CD14-positive monocyte (primary cell): ENCODE measurements at regions not wholly inside any gene's neighbourhood (a gene's known extent, or its start where the extent isn't known, plus 50 kb on each side); places are given as distances from the start of the nearest gene placed in this dataset.

Experiments
- DNase-seq, 3 donors: peaks; one replicate each; pipeline ENCODE4 v3.0.0-alpha.2; 2011 to 2022
- H2AFZ ChIP-seq: 2 replicates; pipeline ENCODE4 v1.6.0; 2012; ENCODE audit warnings: mild to moderate bottlenecking, low read depth, low read length, inconsistent platforms; ENCODE audit not compliant: insufficient read depth, poor library complexity, severe bottlenecking
- H3K27ac ChIP-seq, 2 donors: 1 replicate in 1 of 2; 2 replicates in 1 of 2; pipeline ENCODE4 v1.5.1; 2012 to 2013; ENCODE audit warnings: low read length in 2 of 2, control low read depth in 1 of 2, inconsistent platforms in 1 of 2, low read depth in 1 of 2, mild to moderate bottlenecking in 1 of 2
- H3K27me3 ChIP-seq, 2 donors: one replicate each; pipeline versions ENCODE4 v1.6.0 to v1.6.1; 2011 to 2013; ENCODE audit warnings: low read length in 2 of 2; ENCODE audit not compliant: control insufficient read depth in 2 of 2, insufficient read depth in 2 of 2
- H3K36me3 ChIP-seq, 2 donors: replicated peaks in 1 of 2; 1 replicate in 1 of 2; 2 replicates in 1 of 2; pipeline versions ENCODE4 v1.5.1 to v1.6.1; 2012 to 2013; ENCODE audit warnings: low read length in 2 of 2, control low read depth in 1 of 2, inconsistent platforms in 1 of 2, mild to moderate bottlenecking in 1 of 2; ENCODE audit not compliant: insufficient read depth in 2 of 2, control insufficient read depth in 1 of 2
- H3K4me1 ChIP-seq, 2 donors: 1 replicate in 1 of 2; 2 replicates in 1 of 2; pipeline versions ENCODE4 v1.5.1 to v1.6.1; 2012 to 2013; ENCODE audit warnings: low read length in 2 of 2, control low read depth in 1 of 2, inconsistent platforms in 1 of 2, mild to moderate bottlenecking in 1 of 2, moderate library complexity in 1 of 2; ENCODE audit not compliant: insufficient read depth in 2 of 2, control insufficient read depth in 1 of 2
- H3K4me2 ChIP-seq: replicated peaks from 2 replicates; pipeline ENCODE3; 2012; ENCODE audit warnings: low read length, moderate library complexity, mild to moderate bottlenecking; ENCODE audit not compliant: poor library complexity, severe bottlenecking; ENCODE audit errors: extremely low read depth
- H3K4me3 ChIP-seq, 3 experiments: fragments of 200-600 bp in 1 of 3; sonication (generic) in 1 of 3; replicated peaks in 1 of 3; 1 replicate in 2 of 3; 2 replicates in 1 of 3; pipeline ENCODE4 v1.5.1; 2011 to 2013; ENCODE audit warnings: low read length in 3 of 3, mild to moderate bottlenecking in 3 of 3, control low read depth in 2 of 3, low read depth in 2 of 3, inconsistent platforms in 1 of 3, moderate library complexity in 1 of 3
- H3K79me2 ChIP-seq: 2 replicates; pipeline ENCODE4 v1.6.0; 2012; ENCODE audit warnings: mild to moderate bottlenecking, control low read depth, inconsistent platforms, low read length, moderate library complexity; ENCODE audit not compliant: insufficient read depth
- H3K9ac ChIP-seq: 2 replicates; pipeline ENCODE4 v1.6.0; 2017; ENCODE audit warnings: low read length, mild to moderate bottlenecking; ENCODE audit not compliant: insufficient read depth, poor library complexity, severe bottlenecking
- H3K9me3 ChIP-seq, 2 donors: replicated peaks in 1 of 2; 1 replicate in 1 of 2; 2 replicates in 1 of 2; pipeline versions ENCODE4 v1.5.1 to v1.6.1; 2012 to 2013; ENCODE audit warnings: low read length in 2 of 2, control low read depth in 1 of 2; ENCODE audit not compliant: control insufficient read depth in 1 of 2, insufficient read depth in 1 of 2
- H4K20me1 ChIP-seq: 2 replicates; pipeline ENCODE4 v1.6.0; 2012; ENCODE audit warnings: mild to moderate bottlenecking, low read length, control low read depth, moderate library complexity; ENCODE audit not compliant: insufficient read depth
- H3K27ac Mint-ChIP-seq, 7 donors: one replicate each; pipeline ENCODE4 v1.8.0; 2020; ENCODE audit warnings: mild to moderate bottlenecking in 7 of 7, mixed read lengths in 7 of 7, moderate library complexity in 6 of 7, inconsistent platforms in 2 of 7
- H3K27me3 Mint-ChIP-seq, 3 donors: one replicate each; pipeline ENCODE4 v1.8.0; 2021 to 2022; ENCODE audit warnings: low read depth in 3 of 3, mild to moderate bottlenecking in 3 of 3, mixed read lengths in 3 of 3, moderate library complexity in 3 of 3, inconsistent platforms in 1 of 3
- H3K36me3 Mint-ChIP-seq, 2 donors: one replicate each; pipeline ENCODE4 v1.8.0; 2020; ENCODE audit warnings: mixed read lengths in 2 of 2, inconsistent platforms in 1 of 2, mild to moderate bottlenecking in 1 of 2
- H3K4me1 Mint-ChIP-seq: one replicate; pipeline ENCODE4 v1.8.0; 2020; ENCODE audit warnings: mild to moderate bottlenecking, mixed read lengths
- H3K4me3 Mint-ChIP-seq, 2 donors: one replicate each; pipeline ENCODE4 v1.8.0; 2020; ENCODE audit warnings: mild to moderate bottlenecking in 2 of 2, mixed read lengths in 2 of 2, moderate library complexity in 1 of 2
- H3K9me3 Mint-ChIP-seq, 7 donors: one replicate each; pipeline ENCODE4 v1.8.0; 2020 to 2022; ENCODE audit warnings: mixed read lengths in 7 of 7, mild to moderate bottlenecking in 6 of 7, moderate library complexity in 6 of 7, inconsistent platforms in 2 of 7
- WGBS: methylation state at CpG from one replicate; pipeline ENCODE4 v1.1.5; 2013; ENCODE audit warnings: missing lambda C conversion rate; ENCODE audit not compliant: insufficient coverage; 5-methylcytosine and 5-hydroxymethylcytosine counted together
- intact Hi-C, 2 donors: fragments of 100-400 bp; cut with micrococcal nuclease; formaldehyde crosslinking; loops; one replicate each; pipeline versions ENCODE4 v1.15.0 to v1.15.1; 2023
- TF ChIP-seq, protein P1 (sequence below): fragments of 200-600 bp; IDR thresholded peaks from one replicate; pipeline ENCODE4 v1.8.0; 2022; ENCODE audit warnings: antibody characterized with exemption, mild to moderate bottlenecking

DNA sequence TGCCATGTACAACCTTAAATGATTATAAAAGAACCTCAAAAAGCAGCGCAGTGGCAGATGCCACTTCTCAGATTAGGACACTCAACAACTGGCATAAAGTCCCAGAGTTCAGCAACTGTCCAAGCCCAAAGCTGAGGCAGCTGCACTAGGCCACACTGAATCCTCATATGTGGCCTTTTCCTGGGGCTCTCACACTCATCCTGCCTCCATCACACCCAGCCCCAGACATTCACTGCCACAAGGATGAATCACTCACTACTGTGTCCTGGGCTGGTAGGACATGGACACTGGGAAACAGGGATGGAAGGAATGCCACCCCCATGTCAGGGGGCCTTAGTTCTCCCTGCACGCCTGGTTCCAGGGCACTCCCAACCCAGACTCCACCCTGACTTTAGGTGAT lies 547.7 kb downstream of the TNS3 start:
- H3K27me3 Mint-ChIP-seq = no peaks in the 10 kb centered on the region
- Histone ChIP-seq H3K27ac (no peak overlapping the region), H3K36me3 (no peaks in the 10 kb centered on the region), H3K27me3 (no peaks in the 10 kb centered on the region), H3K4me3 (no peak overlapping the region), H3K4me1 (no peaks in the 10 kb centered on the region), H4K20me1 (no peaks in the 10 kb centered on the region), H3K9ac (no peak overlapping the region), H3K9me3 (no peaks in the 10 kb centered on the region), H3K79me2 (no peaks in the 10 kb centered on the region), H3K4me2 (no peak overlapping the region), H2AFZ (no peak overlapping the region)
- H3K27ac Mint-ChIP-seq = no peak overlapping the region
- intact Hi-C loops = no loop called here
- DNase-seq = no peak
- no peaks in the 10 kb centered on the region for H3K36me3 Mint-ChIP-seq
- H3K4me3 Mint-ChIP-seq = no peak overlapping the region
- no peaks in the 10 kb centered on the region for H3K4me1 Mint-ChIP-seq
- TF ChIP-seq, protein P1, sequence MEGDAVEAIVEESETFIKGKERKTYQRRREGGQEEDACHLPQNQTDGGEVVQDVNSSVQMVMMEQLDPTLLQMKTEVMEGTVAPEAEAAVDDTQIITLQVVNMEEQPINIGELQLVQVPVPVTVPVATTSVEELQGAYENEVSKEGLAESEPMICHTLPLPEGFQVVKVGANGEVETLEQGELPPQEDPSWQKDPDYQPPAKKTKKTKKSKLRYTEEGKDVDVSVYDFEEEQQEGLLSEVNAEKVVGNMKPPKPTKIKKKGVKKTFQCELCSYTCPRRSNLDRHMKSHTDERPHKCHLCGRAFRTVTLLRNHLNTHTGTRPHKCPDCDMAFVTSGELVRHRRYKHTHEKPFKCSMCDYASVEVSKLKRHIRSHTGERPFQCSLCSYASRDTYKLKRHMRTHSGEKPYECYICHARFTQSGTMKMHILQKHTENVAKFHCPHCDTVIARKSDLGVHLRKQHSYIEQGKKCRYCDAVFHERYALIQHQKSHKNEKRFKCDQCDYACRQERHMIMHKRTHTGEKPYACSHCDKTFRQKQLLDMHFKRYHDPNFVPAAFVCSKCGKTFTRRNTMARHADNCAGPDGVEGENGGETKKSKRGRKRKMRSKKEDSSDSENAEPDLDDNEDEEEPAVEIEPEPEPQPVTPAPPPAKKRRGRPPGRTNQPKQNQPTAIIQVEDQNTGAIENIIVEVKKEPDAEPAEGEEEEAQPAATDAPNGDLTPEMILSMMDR = no peak
- WGBS = 91% methylated on average over 2 of the region's 2 CpGs
- peaks cover 0 to 2% (median 0%) of the 10 kb centered on the region in 7 donors for H3K9me3 Mint-ChIP-seq

DNA sequence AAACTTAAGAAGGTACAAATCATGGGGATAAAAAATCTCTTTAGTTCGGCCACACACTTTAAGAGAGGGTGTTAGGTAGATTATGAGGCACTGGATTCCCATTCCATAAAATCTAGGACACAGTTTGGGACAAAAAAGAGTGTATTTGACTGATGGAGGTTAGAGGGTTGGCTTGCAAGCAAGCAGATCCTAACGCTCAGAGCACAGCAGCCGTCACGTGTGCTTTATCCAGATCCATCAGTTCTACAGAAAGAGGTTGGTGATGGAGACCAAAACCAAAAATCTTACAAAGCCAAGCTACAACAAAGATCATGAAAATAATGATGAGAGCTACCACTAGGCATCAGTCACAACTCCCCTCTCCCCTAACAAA lies 549.4 kb downstream of the TNS3 start:
- Histone ChIP-seq H3K9ac (no peak overlapping the region), H3K9me3 (no peaks in the 10 kb centered on the region), H3K4me3 (no peak overlapping the region), H3K27me3 (no peaks in the 10 kb centered on the region), H3K4me2 (no peak overlapping the region), H3K27ac (no peak overlapping the region), H3K36me3 (no peaks in the 10 kb centered on the region), H3K79me2 (no peaks in the 10 kb centered on the region), H3K4me1 (no peaks in the 10 kb centered on the region), H4K20me1 (no peaks in the 10 kb centered on the region), H2AFZ (no peak overlapping the region)
- Mint-ChIP-seq H3K4me1 (no peaks in the 10 kb centered on the region), H3K36me3 (no peaks in the 10 kb centered on the region), H3K4me3 (no peak overlapping the region), H3K27me3 (no peaks in the 10 kb centered on the region), H3K9me3 (peaks cover 0 to 2% (median 0%) of the 10 kb centered on the region in 7 donors), H3K27ac (no peak overlapping the region)
- intact Hi-C loops = no loop called here
- no peak for DNase-seq
- WGBS = 100% methylated on average over 3 of the region's 4 CpGs
- TF ChIP-seq, protein P1 = no peak
